DMS153 treated with DMSO at 0.1 percent for 48 hours (cell line): ENCODE measurements at regions not wholly inside any gene's neighbourhood (a gene's known extent, or its start where the extent isn't known, plus 50 kb on each side); places are given as distances from the start of the nearest gene placed in this dataset.
"Not testable (repeated sequence)": the region's sequence is repeated elsewhere in the genome, so short reads cannot be mapped to it uniquely, and the experiment has no call there.

Experiments
- DNase-seq: peaks from one replicate; lab custom pipeline; 2025; ENCODE audit not compliant: unreplicated experiment; lab: John Stamatoyannopoulos, UW

- DNase-seq, result not testable (repeated sequence)
These were observed 123.3 kb downstream of the EFNB1 start for GRCh38 chrX:68951942-68952619.

GRCh38 chrX:68950937-68951336 lies 122.1 kb downstream of the EFNB1 start:
- no peak for DNase-seq

- DNase-seq, result no peak
These were observed 119.2 kb downstream of the EFNB1 start for GRCh38 chrX:68947882-68948605.

GRCh38 chrX:68945603-68946228 lies 116.9 kb downstream of the EFNB1 start:
- no peak for DNase-seq

GRCh38 chrX:68945081-68945602 lies 116.3 kb downstream of the EFNB1 start:
- no peak for DNase-seq

- no peak for DNase-seq
These were observed 115.4 kb downstream of the EFNB1 start for GRCh38 chrX:68944211-68944610.

- DNase-seq, result no peak
These were observed 114.0 kb downstream of the EFNB1 start for GRCh38 chrX:68942840-68943239.

- peak; percentile 7 for DNase-seq
These were observed 113.3 kb downstream of the EFNB1 start for GRCh38 chrX:68942104-68942503.

GRCh38 chrX:68941385-68941952 lies 112.6 kb downstream of the EFNB1 start:
- no peak for DNase-seq

GRCh38 chrX:68940601-68941000 lies 111.8 kb downstream of the EFNB1 start:
- no peak for DNase-seq

GRCh38 chrX:68939868-68940267 lies 111.0 kb downstream of the EFNB1 start:
- DNase-seq, result no peak

GRCh38 chrX:68938244-68939004 lies 109.6 kb downstream of the EFNB1 start:
- DNase-seq, result no peak

GRCh38 chrX:68937581-68937980 lies 108.8 kb downstream of the EFNB1 start:
- no peak for DNase-seq

GRCh38 chrX:68936608-68937007 lies 107.8 kb downstream of the EFNB1 start:
- no peak for DNase-seq

GRCh38 chrX:68936126-68936525 lies 107.3 kb downstream of the EFNB1 start:
- DNase-seq, result no peak

- DNase-seq, result no peak
These were observed 106.5 kb downstream of the EFNB1 start for GRCh38 chrX:68935362-68935761.

- DNase-seq, result no peak
These were observed 106.1 kb downstream of the EFNB1 start for GRCh38 chrX:68934922-68935321.

GRCh38 chrX:68934421-68934820 lies 105.6 kb downstream of the EFNB1 start:
- DNase-seq, result no peak

GRCh38 chrX:68932611-68933010 lies 103.8 kb downstream of the EFNB1 start:
- no peak for DNase-seq

- no peak for DNase-seq
These were observed 102.5 kb downstream of the EFNB1 start for GRCh38 chrX:68931345-68931744.
